GM12874 (cell line): ENCODE measurements at regions not wholly inside any gene's neighbourhood (a gene's known extent, or its start where the extent isn't known, plus 50 kb on each side); places are given as distances from the start of the nearest gene placed in this dataset.

Source experiments
- TF ChIP-seq, protein P1 (sequence below): IDR thresholded peaks from 2 replicates; pipeline ENCODE4 v1.5.1; 2011; ENCODE audit warnings: low read depth, mild to moderate bottlenecking, control low read depth, low read length, moderate library complexity; ENCODE audit not compliant: insufficient read depth

DNA sequence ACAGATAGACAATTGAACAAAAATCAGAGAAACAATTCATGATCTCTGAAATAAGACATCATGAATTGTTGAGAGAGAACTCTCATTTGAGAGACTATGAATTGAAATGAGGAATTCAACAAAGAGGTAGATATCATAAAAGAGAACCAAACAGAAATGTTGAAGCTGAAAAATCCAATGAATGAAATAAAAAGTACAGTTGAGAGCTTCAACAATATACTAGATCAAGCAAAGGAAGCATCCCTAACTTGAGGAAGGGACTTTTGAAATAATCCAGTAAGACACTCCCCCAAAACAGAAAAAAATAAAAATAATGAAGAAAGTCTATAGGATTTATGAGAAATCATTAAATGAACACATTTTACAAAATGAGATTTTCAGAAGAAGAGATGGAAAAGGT is 310.0 kb upstream of the PCDH10 start:
- TF ChIP-seq, protein P1, sequence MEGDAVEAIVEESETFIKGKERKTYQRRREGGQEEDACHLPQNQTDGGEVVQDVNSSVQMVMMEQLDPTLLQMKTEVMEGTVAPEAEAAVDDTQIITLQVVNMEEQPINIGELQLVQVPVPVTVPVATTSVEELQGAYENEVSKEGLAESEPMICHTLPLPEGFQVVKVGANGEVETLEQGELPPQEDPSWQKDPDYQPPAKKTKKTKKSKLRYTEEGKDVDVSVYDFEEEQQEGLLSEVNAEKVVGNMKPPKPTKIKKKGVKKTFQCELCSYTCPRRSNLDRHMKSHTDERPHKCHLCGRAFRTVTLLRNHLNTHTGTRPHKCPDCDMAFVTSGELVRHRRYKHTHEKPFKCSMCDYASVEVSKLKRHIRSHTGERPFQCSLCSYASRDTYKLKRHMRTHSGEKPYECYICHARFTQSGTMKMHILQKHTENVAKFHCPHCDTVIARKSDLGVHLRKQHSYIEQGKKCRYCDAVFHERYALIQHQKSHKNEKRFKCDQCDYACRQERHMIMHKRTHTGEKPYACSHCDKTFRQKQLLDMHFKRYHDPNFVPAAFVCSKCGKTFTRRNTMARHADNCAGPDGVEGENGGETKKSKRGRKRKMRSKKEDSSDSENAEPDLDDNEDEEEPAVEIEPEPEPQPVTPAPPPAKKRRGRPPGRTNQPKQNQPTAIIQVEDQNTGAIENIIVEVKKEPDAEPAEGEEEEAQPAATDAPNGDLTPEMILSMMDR = no peak

DNA sequence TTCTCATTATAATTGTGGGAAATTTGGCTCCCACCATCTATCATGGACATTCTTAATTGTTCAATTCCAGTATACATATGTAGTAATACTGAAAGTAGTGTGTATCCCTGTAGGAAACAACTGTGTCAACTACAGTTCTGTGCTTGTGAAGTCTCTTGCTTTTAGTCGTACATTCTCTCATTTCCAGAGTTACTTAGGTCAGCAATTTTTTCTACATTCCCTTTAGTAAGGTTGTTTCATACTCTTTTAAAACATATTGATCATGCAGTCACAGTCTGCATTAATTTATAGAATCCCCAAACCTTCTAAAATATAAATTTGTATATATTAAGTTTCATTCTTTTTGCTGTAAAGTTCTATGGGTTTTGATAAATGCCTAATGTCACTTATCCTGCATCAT is 289.2 kb upstream of the PCDH10 start:
- TF ChIP-seq, protein P1 = no peak

DNA sequence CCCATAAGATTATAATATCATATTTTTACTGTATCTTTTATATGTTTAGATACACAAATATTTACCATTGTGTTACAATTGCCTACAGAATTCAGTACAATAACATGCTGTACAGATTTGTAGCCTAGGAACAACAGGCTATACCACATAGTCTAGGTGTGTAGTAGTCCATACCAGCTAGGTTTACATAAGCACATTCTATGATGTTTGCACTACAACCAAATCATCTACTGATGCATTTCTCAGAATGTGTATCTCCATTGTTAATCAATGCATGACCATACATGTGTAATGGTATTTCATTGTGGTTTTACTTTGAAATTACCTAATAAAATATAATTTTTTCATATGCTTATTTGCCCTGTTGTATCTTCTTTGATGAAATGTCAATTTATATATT is 288.1 kb upstream of the PCDH10 start:
- TF ChIP-seq, protein P1 = no peak

DNA sequence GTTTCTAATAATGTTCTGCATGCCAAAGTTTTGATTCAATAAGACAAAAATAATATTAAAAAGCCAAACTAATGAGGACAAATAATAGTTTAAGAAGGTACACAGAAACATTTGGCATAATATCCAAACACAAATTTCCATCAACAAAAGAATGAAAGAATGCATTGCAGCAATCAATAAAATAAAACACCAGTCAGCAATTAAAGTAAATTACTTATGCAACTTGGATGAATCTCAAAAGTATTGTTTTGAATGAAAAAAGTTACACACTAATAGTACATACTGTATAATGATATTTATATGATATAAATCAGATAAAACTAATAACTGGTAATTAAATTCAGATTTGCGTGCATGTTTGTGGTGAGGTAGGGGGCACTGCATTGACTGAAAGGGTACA is 285.5 kb upstream of the PCDH10 start:
- TF ChIP-seq, protein P1 = no peak

DNA sequence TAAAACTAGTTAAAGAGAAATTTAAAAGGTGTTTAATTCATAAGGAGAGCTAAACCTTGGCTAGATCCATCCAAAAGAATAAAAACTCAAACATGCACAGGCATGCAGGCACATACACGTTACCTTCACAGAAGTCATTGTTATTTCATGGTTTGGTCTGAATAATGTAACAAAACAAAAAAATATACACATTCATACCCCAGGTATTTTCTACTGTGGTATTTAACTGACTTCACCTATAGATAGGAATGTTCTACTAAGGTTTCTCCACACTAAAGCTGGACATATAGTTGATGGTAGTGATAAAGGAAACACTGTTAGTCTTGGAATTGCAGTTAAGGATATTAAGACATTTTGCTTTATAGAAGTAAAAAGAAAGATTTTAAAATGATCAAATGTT is 283.6 kb upstream of the PCDH10 start:
- TF ChIP-seq, protein P1 = no peak

DNA sequence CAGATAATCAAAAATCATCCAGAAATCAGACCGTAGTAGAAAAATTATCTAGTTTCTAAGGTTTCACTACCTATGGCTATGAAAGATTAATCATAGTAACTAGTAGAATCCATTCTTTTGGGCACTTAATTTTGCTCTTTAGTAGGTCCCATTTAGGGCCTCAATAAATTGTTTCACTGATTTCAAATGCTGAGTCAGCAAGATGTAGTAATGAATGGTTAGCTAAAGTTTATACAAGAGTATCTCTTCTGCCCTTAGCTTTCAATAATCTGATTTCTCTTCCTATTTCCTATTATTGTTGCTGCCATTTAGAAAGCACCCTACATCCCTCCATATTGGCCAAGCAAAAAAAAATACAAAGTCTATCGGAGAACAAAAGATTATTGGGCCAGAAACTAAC is 283.2 kb upstream of the PCDH10 start:
- TF ChIP-seq, protein P1 = no peak

DNA sequence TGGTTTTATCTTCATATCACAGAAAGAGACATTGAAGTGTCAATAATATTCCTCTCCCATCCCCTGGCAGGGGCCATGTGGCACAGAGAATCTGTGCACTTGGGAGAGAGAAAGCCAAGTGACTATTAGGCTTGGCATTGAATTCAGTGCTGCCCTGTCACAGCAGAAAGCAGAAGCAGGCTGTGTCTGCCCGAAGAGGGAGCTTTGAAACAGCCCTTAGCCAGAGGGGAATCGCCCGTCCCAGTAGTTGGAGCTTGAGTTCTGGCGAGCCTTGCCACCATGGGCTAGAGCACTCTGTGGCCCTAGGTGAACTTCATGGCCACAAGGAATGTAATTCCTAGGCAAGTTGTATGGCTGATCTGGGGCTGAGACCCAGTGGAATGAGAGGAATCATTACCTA is 282.5 kb upstream of the PCDH10 start:
- TF ChIP-seq, protein P1 = no peak

DNA sequence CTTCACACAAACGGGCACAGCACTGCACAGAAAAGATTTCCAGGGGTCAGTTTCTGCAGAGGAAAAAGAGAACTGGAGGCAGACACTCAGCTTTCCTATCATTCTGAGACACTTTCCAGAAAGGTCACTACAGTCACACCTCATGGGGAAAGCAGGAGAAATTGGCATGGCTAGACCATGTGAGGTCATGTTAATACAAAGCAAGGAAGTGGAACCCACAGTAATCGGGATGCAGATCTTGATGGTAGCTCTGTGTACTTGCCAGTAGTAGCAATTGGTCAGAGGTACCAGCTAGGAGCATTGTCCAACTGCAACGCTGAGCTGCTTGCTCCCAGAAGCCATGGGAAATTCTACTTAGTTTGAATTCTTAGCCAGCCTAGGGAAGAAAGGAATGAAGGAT is 255.3 kb upstream of the PCDH10 start:
- TF ChIP-seq, protein P1 = no peak
